ENCODE measurements at regions not wholly inside any gene's neighbourhood (a gene's known extent, or its start where the extent isn't known, plus 50 kb on each side); places are given as distances from the start of the nearest gene placed in this dataset.

- no peaks in the 10 kb centered on the region for H3K36me3 ChIP-seq (ENCODE audit: control insufficient read depth, insufficient read depth, low read length)
- no peaks in the 10 kb centered on the region for H3K27me3 ChIP-seq (ENCODE audit: control insufficient read depth, insufficient read depth, low read length)
- no peak overlapping the region for H3K4me2 ChIP-seq (ENCODE audit: low read length)
- no peak overlapping the region for H3K27ac ChIP-seq
- TF ChIP-seq, protein P1, sequence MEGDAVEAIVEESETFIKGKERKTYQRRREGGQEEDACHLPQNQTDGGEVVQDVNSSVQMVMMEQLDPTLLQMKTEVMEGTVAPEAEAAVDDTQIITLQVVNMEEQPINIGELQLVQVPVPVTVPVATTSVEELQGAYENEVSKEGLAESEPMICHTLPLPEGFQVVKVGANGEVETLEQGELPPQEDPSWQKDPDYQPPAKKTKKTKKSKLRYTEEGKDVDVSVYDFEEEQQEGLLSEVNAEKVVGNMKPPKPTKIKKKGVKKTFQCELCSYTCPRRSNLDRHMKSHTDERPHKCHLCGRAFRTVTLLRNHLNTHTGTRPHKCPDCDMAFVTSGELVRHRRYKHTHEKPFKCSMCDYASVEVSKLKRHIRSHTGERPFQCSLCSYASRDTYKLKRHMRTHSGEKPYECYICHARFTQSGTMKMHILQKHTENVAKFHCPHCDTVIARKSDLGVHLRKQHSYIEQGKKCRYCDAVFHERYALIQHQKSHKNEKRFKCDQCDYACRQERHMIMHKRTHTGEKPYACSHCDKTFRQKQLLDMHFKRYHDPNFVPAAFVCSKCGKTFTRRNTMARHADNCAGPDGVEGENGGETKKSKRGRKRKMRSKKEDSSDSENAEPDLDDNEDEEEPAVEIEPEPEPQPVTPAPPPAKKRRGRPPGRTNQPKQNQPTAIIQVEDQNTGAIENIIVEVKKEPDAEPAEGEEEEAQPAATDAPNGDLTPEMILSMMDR (IDR thresholded peaks at IDR 0.05), result no peak
- H3K9ac ChIP-seq, result no peak overlapping the region
- no peaks in the 10 kb centered on the region for H3K79me2 ChIP-seq
- H3K4me3 ChIP-seq (ENCODE audit: low read depth, low read length), result no peak overlapping the region
- no peaks in the 10 kb centered on the region for H3K9me3 ChIP-seq (ENCODE audit: control insufficient read depth, low read length)
- H2AFZ ChIP-seq, result no peak overlapping the region
- H3K4me1 ChIP-seq, result no peaks in the 10 kb centered on the region
Observed at GRCh38 chr13:81021284-81021840, 680.4 kb upstream of the SPRY2 start.

GRCh38 chr13:81020010-81020409 is 679.1 kb upstream of the SPRY2 start:
- Histone ChIP-seq H3K4me1 (no peaks in the 10 kb centered on the region), H3K27me3 (ENCODE audit: control insufficient read depth, insufficient read depth, low read length) (no peaks in the 10 kb centered on the region), H3K27ac (no peak overlapping the region), H3K4me3 (ENCODE audit: low read depth, low read length) (no peak overlapping the region), H2AFZ (no peak overlapping the region), H3K36me3 (ENCODE audit: control insufficient read depth, insufficient read depth, low read length) (no peaks in the 10 kb centered on the region), H3K9me3 (ENCODE audit: control insufficient read depth, low read length) (no peaks in the 10 kb centered on the region), H3K79me2 (no peaks in the 10 kb centered on the region), H3K4me2 (ENCODE audit: low read length) (no peak overlapping the region), H3K9ac (no peak overlapping the region)
- TF ChIP-seq, protein P1 (IDR thresholded peaks at IDR 0.05), result no peak

DNA sequence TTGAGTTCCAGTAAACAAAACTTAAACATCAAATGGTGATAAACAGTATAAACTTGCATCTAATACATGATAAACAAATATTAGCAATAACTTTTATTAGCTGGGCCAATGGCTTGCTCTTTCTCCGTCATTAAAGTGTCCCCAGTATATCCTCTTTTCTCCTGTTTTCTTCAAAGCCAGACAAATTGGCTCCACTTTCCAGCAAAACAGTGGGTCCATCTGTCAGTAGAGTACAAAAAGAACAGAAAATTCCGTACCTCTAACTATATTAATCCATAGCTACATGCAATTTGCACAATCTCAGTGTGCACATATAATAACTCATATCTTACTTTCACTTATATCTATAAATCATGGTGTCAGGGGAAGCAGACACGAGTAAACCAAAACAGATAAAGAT is 678.0 kb upstream of the SPRY2 start:
- H3K4me3 ChIP-seq (ENCODE audit: low read depth, low read length), result no peak overlapping the region
- TF ChIP-seq, protein P1 (IDR thresholded peaks at IDR 0.05), result no peak

GRCh38 chr13:81017513-81018152 is 676.7 kb upstream of the SPRY2 start:
- no peak overlapping the region for H3K27ac ChIP-seq
- no peaks in the 10 kb centered on the region for H3K36me3 ChIP-seq (ENCODE audit: control insufficient read depth, insufficient read depth, low read length)
- H2AFZ ChIP-seq, result no peak overlapping the region
- H3K4me1 ChIP-seq, result no peaks in the 10 kb centered on the region
- no peak overlapping the region for H3K4me2 ChIP-seq (ENCODE audit: low read length)
- H3K79me2 ChIP-seq, result no peaks in the 10 kb centered on the region
- H3K9ac ChIP-seq, result no peak overlapping the region
- TF ChIP-seq, protein P1 (IDR thresholded peaks at IDR 0.05), result peak; percentile 6
- H3K9me3 ChIP-seq (ENCODE audit: control insufficient read depth, low read length), result no peaks in the 10 kb centered on the region
- no peaks in the 10 kb centered on the region for H3K27me3 ChIP-seq (ENCODE audit: control insufficient read depth, insufficient read depth, low read length)
- H3K4me3 ChIP-seq (ENCODE audit: low read depth, low read length), result no peak overlapping the region

More for the DNA sequence above, 678.0 kb upstream of the SPRY2 start:
- Histone ChIP-seq H3K36me3 (ENCODE audit: control insufficient read depth, insufficient read depth, low read length) (no peaks in the 10 kb centered on the region), H3K27me3 (ENCODE audit: control insufficient read depth, insufficient read depth, low read length) (no peaks in the 10 kb centered on the region), H3K79me2 (no peaks in the 10 kb centered on the region), H2AFZ (no peak overlapping the region), H3K4me1 (no peaks in the 10 kb centered on the region), H3K9me3 (ENCODE audit: control insufficient read depth, low read length) (no peaks in the 10 kb centered on the region), H3K27ac (no peak overlapping the region), H3K4me2 (ENCODE audit: low read length) (no peak overlapping the region), H3K9ac (no peak overlapping the region)

DNA sequence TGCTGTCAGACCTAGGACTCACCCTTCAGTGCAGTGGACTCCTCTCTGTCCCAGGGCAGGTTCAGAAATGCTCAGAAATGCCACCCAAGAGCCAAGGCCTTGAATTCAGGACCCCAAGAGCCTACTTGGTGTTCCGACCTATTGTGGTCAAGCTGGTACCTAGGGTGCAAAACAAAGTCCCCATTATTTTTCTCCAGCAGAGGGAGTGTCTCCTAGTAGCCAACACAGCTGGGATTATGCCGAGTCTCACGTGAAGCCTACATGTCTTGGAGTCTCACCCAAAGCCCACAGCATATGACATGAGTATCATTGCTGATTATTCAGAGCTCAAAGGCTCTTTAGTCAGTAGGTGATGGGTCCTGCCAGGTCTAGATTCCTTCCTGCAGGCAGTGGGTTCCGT is 671.1 kb upstream of the SPRY2 start:
- no peaks in the 10 kb centered on the region for H3K27me3 ChIP-seq (ENCODE audit: control insufficient read depth, insufficient read depth, low read length)

More for the DNA sequence above, 671.1 kb upstream of the SPRY2 start:
- TF ChIP-seq, protein P1 (IDR thresholded peaks at IDR 0.05), result no peak
- H3K9me3 ChIP-seq (ENCODE audit: control insufficient read depth, low read length), result no peaks in the 10 kb centered on the region
- H3K36me3 ChIP-seq (ENCODE audit: control insufficient read depth, insufficient read depth, low read length), result no peaks in the 10 kb centered on the region
- H3K27ac ChIP-seq, result no peak overlapping the region
- no peak overlapping the region for H3K4me2 ChIP-seq (ENCODE audit: low read length)
- H3K79me2 ChIP-seq, result no peaks in the 10 kb centered on the region
- no peak overlapping the region for H2AFZ ChIP-seq
- H3K4me3 ChIP-seq (ENCODE audit: low read depth, low read length), result no peak overlapping the region
- H3K9ac ChIP-seq, result no peak overlapping the region
- no peaks in the 10 kb centered on the region for H3K4me1 ChIP-seq
